Heart right ventricle (tissue), 16 donors: ENCODE measurements at regions not wholly inside any gene's neighbourhood (a gene's known extent, or its start where the extent isn't known, plus 50 kb on each side); places are given as distances from the start of the nearest gene placed in this dataset.
"Not testable (repeated sequence)": the region's sequence is repeated elsewhere in the genome, so short reads cannot be mapped to it uniquely, and the experiment has no call there.

Experiments used
- ATAC-seq, 8 donors: fragments of 200-7000 bp; cut with Tn5 transposase; one replicate each; pipeline ENCODE4 v1.9.1; 2020; ENCODE audit warnings: mild to moderate bottlenecking in 8 of 8, moderate library complexity in 8 of 8, moderate number of reproducible peaks in 1 of 8
- DNase-seq, 2 donors: peaks; one replicate each; pipeline ENCODE4 v3.0.0-alpha.2; 2020
- H3K27ac ChIP-seq, 10 donors: fragments of 200-600 bp; sonication (generic) in 2 of 10; one replicate each; pipeline versions ENCODE4 v1.5.0 to v1.8.0; 2020 to 2022; ENCODE audit warnings: mild to moderate bottlenecking in 3 of 10
- H3K27me3 ChIP-seq, 7 donors: fragments of 200-600 bp; one replicate each; pipeline ENCODE4 v1.8.0; 2021 to 2022; ENCODE audit warnings: mild to moderate bottlenecking in 2 of 7
- H3K36me3 ChIP-seq, 9 donors: fragments of 200-600 bp; sonication (generic) in 1 of 9; one replicate each; pipeline versions ENCODE4 v1.5.0 to v1.8.0; 2020 to 2022; ENCODE audit warnings: mild to moderate bottlenecking in 2 of 9
- H3K4me1 ChIP-seq, 9 donors: fragments of 200-600 bp; sonication (generic) in 1 of 9; one replicate each; pipeline versions ENCODE4 v1.5.0 to v1.8.0; 2020 to 2022; ENCODE audit warnings: mild to moderate bottlenecking in 4 of 9
- H3K4me3 ChIP-seq, 10 donors: fragments of 200-600 bp; sonication (generic) in 2 of 10; one replicate each; pipeline versions ENCODE4 v1.5.0 to v1.8.0; 2020 to 2022; ENCODE audit warnings: mild to moderate bottlenecking in 7 of 10, moderate library complexity in 2 of 10
- H3K9me3 ChIP-seq, 11 donors: fragments of 200-600 bp in 10 of 11; sonication (generic) in 2 of 11; one replicate each; pipeline versions ENCODE4 v1.5.0 to v1.8.0; 2013 to 2022; ENCODE audit warnings: mild to moderate bottlenecking in 2 of 11, control low read depth in 1 of 11, moderate library complexity in 1 of 11
- WGBS, 2 donors: extraction: QIAGEN DNeasy Blood & Tissue Kit; methylation state at CpG; one replicate each; pipeline ENCODE4 v1.1.7; 2013; ENCODE audit warnings: inconsistent platforms in 1 of 2; 5-methylcytosine and 5-hydroxymethylcytosine counted together
- intact Hi-C, 10 donors: fragments of 100-400 bp; cut with DNase I; formaldehyde crosslinking; loops; one replicate each; pipeline versions ENCODE4 v1.11.1 to v1.14.2; 2022
- TF ChIP-seq, protein P1 (sequence below), 9 donors: fragments of 200-600 bp; sonication (generic) in 2 of 9; IDR thresholded peaks; one replicate each; pipeline versions ENCODE4 v1.5.0 to v1.8.0; 2021 to 2022; ENCODE audit warnings: antibody characterized with exemption in 9 of 9, mild to moderate bottlenecking in 5 of 9, moderate library complexity in 1 of 9
- donor health status: Arrhythmogenic right ventricular cardiomyopathy.
- donor health status: ischemic (EF 13 %, LVEDD 7.1; RV severe dilation, severe dysfunction).
- donor health status: healthy with polysubstance abuse.
- donor health status: DM: no; HTN: yes; CAD: no.
- donor health status: DM: no; HTN: no; CAD: no.
- donor health status: ischemic (EF 25% LVEDD 6.9; RV normal size, moderate dysfunction).
- donor health status: ischemic (EF 25% LVEDD 5.7; RV mildly dilated, moderate dysfunction).
- donor health status: healthy.
- donor health status: DM: yes; HTN: yes; CAD: no.
- donor health status: Ischemic cardiomyopathy.
- donor health status: ischemic (EF 35%, LVEDD 5.7; RV mildly dilated, moderate dysfunction).
- donor health status: nonischemic (EF 11% LVEDD 7.7; RV severe dilation, severe dysfunction).
- donor health status: DM: yes; HTN: yes; CAD: no.
- donor health status: PGD.
- donor health status: ischemic (EF 29% LVEDD 5.4; RV normal size, mild dysfunction).
- donor health status: nonischemic (EF 23%, LVEDD 6.1; RV moderate dilation, normal function).

DNA sequence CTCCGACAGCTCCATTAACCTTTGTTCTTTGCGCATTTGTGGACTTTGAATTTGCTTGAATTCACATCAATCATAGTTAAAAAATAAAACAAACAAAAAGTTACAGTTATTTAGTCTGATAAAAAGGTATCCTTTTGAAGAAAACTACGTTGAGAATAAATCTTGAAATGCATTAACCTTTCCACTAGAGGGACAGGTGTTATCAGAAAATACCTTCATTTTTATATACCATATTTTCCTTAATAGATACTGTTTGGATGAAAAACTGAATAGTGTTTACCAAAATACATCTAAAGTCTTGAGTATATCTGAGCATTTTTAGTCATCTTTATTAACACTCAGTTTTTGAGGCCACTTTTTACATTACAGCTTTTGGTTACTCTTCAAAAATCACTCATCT is 371.9 kb downstream of the ZWINT start:
- H3K9me3 ChIP-seq, result no peaks in the 10 kb centered on the region
- intact Hi-C loops, result no loop called here
- H3K36me3 ChIP-seq, result no peaks in the 10 kb centered on the region
- H3K27me3 ChIP-seq, result no peaks in the 10 kb centered on the region
- H3K4me1 ChIP-seq, result no peaks in the 10 kb centered on the region
- ATAC-seq, result no peak
- 68 to 71% methylated on average over 3 of the region's 3 CpGs for WGBS, 2 donors
- no peak overlapping the region for H3K4me3 ChIP-seq
- DNase-seq, result no peak
- no peak overlapping the region for H3K27ac ChIP-seq
- TF ChIP-seq, protein P1, sequence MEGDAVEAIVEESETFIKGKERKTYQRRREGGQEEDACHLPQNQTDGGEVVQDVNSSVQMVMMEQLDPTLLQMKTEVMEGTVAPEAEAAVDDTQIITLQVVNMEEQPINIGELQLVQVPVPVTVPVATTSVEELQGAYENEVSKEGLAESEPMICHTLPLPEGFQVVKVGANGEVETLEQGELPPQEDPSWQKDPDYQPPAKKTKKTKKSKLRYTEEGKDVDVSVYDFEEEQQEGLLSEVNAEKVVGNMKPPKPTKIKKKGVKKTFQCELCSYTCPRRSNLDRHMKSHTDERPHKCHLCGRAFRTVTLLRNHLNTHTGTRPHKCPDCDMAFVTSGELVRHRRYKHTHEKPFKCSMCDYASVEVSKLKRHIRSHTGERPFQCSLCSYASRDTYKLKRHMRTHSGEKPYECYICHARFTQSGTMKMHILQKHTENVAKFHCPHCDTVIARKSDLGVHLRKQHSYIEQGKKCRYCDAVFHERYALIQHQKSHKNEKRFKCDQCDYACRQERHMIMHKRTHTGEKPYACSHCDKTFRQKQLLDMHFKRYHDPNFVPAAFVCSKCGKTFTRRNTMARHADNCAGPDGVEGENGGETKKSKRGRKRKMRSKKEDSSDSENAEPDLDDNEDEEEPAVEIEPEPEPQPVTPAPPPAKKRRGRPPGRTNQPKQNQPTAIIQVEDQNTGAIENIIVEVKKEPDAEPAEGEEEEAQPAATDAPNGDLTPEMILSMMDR (IDR thresholded peaks at IDR 0.05), result no peak

DNA sequence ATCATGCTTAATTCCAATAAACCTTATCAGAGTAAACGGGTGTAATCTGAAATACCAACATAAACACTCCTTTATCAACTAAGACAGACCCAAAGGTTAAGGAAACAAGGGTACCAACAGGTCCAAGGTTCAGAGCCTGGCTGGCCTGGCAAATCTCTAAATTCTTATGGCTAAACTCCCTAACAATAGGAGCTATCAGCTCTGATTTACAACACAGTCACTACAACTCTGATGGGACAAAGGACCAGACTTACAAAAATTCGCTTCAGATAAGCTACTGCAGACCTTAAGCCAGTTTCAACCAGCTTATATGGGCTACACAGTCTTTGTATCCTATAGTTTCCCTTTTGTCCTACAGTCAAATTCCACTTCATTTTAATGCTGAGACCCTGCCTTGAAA is 381.9 kb downstream of the ZWINT start:
- Histone ChIP-seq H3K4me1 (no peaks in the 10 kb centered on the region), H3K27me3 (no peaks in the 10 kb centered on the region), H3K36me3 (no peaks in the 10 kb centered on the region), H3K9me3 (no peaks in the 10 kb centered on the region), H3K4me3 (no peak overlapping the region), H3K27ac (no peak overlapping the region)
- TF ChIP-seq, protein P1 (IDR thresholded peaks at IDR 0.05), result no peak
- intact Hi-C loops, result no loop called here
- WGBS, 2 donors, result 17 to 19% methylated on average over 2 of the region's 2 CpGs
- ATAC-seq (no peak), DNase-seq (no peak)

DNA sequence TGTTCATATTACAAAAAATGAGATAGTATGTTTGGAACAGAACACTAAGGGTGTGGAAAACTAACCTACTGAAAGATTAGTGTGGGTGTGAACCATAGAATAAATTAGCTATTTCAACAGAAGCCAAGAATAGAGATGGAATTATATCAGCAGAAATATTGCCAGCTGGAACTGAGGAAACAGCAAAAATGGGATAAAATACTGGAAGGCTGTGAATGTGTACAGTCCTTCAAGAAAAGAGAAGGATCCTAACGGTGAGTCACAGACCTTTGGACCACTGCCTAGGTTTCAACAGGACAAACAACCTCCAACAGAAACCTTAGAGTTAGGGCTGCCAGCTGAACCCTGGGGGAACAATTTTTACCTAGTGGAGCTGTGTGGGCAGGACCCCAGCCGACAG is 395.0 kb downstream of the ZWINT start:
- no peak overlapping the region for H3K27ac ChIP-seq
- intact Hi-C loops, result no loop called here
- H3K4me1 ChIP-seq, result no peaks in the 10 kb centered on the region
- peaks cover 0 to 11% (median 0%) of the 10 kb centered on the region in 11 donors for H3K9me3 ChIP-seq
- no peaks in the 10 kb centered on the region for H3K36me3 ChIP-seq
- WGBS, 2 donors, result 53 to 61% methylated on average over 2 of the region's 2 CpGs
- DNase-seq, result no peak
- TF ChIP-seq, protein P1 (IDR thresholded peaks at IDR 0.05), result no peak
- H3K27me3 ChIP-seq, result no peaks in the 10 kb centered on the region
- no peak for ATAC-seq
- no peak overlapping the region for H3K4me3 ChIP-seq

DNA sequence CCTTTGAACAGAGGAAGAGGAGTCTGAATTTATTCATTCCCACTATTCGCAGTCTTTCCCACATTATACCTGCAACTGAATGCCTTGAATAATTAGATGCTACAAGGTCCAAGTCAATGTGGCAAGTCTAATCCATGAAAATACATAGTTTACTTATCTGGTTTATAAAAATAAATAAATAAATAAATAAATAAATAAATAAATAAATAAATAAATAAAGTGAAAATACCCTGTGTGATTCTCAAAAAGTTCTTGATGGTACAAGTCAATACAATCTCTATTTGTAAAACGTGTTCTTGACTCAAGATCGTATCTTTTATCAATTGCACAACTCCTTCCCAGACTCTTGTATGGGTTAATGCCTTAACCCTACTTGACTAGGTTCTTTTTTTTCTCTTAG is 417.7 kb downstream of the ZWINT start:
- Histone ChIP-seq H3K27ac (no peak overlapping the region), H3K4me3 (no peak overlapping the region), H3K27me3 (peaks cover 0 to 3% (median 0%) of the 10 kb centered on the region in 7 donors), H3K36me3 (no peaks in the 10 kb centered on the region), H3K4me1 (no peaks in the 10 kb centered on the region), H3K9me3 (peaks cover 0 to 16% (median 0%) of the 10 kb centered on the region in 11 donors)
- TF ChIP-seq, protein P1 (IDR thresholded peaks at IDR 0.05), result no peak
- intact Hi-C loops, result no loop called here
- ATAC-seq, result no peak
- no peak for DNase-seq
- WGBS, 2 donors, result 84 to 87% methylated on average over 3 of the region's 3 CpGs

DNA sequence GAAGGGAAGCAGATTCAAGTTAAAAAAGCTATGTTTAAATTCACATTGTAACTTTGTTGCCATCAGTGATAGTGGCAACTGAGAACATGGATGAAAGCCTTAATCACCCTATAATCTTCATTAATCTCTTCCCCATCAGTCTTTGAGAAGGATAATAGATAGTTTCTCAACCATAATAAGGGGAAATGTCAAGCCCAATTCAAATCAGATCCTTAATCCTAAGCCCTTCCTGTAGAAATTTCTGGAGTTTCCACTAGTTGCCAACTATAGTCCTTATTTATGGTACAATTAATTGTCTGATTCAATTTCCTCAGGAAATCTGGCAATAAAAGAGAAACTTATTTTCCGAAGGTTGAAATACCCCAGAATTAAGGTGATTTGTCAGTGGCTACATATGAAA is 431.8 kb downstream of the ZWINT start:
- ATAC-seq (no peak), DNase-seq (no peak)
- TF ChIP-seq, protein P1 (IDR thresholded peaks at IDR 0.05), result no peak
- Histone ChIP-seq H3K27ac (no peak overlapping the region), H3K27me3 (no peaks in the 10 kb centered on the region), H3K4me1 (no peaks in the 10 kb centered on the region), H3K4me3 (no peak overlapping the region), H3K9me3 (no peaks in the 10 kb centered on the region), H3K36me3 (no peaks in the 10 kb centered on the region)
- 66 to 76% methylated on average over 1 of the region's 1 CpG for WGBS, 2 donors
- intact Hi-C loops, result no loop called here

DNA sequence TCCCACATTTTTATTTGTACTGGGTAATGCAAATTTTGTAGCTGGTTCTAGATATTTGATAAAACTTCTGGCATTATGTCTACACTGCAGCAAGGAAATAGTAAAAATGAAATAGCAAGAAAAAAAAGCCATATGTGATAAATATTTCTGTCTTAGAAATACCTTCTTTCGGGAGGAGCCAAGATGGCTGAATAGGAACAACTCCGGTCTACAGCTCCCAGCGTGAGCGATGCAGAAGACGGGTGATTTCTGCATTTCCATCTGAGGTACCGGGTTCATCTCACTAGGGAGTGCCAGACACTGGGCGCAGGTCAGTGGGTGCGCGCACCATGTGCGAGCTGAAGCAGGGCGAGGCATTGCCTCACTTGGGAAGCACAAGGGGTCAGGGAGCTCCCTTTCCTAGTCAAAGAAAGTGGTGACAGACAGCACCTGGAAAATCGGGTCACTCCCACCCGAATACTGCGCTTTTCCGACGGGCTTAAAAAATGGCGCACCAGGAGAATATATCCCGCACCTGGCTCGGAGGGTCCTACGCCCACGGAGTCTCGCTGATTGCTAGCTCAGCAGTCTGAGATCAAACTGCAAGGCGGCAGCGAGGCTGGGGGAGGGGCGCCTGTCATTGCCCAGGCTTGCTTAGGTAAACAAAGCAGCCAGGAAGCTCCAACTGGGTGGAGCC is 461.4 kb downstream of the ZWINT start:
- H3K36me3 ChIP-seq, H3K27ac ChIP-seq, DNase-seq, H3K27me3 ChIP-seq, H3K4me3 ChIP-seq, H3K4me1 ChIP-seq, intact Hi-C loops, ATAC-seq: not testable (repeated sequence)
- H3K9me3 ChIP-seq, result peaks cover 0 to 19% (median 0%) of the 10 kb centered on the region in 11 donors
- WGBS, 2 donors, result 74 to 78% methylated on average over 25 of the region's 25 CpGs
